ENCODE measurements at regions not wholly inside any gene's neighbourhood (a gene's known extent, or its start where the extent isn't known, plus 50 kb on each side); places are given as distances from the start of the nearest gene placed in this dataset.

DNA sequence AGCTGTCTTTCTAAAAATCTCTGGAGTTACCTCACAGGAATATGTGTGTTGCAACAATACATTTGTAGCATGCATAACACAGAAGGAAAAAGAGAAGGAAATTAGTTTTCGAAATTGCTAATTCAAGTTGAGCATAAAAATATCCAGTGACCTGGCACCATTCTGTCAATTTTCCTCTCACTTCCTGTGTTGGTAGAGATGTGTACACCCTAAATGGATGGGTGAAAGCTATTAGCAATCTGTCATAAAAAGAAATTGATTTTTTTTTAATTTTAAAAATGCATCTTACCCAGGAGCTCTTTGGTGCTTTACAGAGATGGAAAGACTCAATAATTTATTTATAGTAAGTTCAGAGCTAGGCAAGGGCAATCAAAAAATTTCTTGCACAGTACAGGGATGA lies 333.3 kb upstream of the TMEM229A start:
- no peaks in the 10 kb centered on the region for H3K4me1 ChIP-seq
- no peak overlapping the region for H3K4me3 ChIP-seq (ENCODE audit: low read depth, low read length)
- Mint-ChIP-seq H3K27ac (ENCODE audit: unreplicated experiment) (no peak overlapping the region), H3K36me3 (ENCODE audit: insufficient read depth, unreplicated experiment) (no peaks in the 10 kb centered on the region), H3K9me3 (ENCODE audit: unreplicated experiment) (no peaks in the 10 kb centered on the region), H3K4me3 (ENCODE audit: unreplicated experiment) (no peak overlapping the region), H3K27me3 (ENCODE audit: insufficient read depth, unreplicated experiment) (peaks cover 6% of the 10 kb centered on the region), H3K4me1 (ENCODE audit: low read depth, unreplicated experiment) (no peaks in the 10 kb centered on the region)
- POLR2A ChIA-PET, result no interaction called here
- H3K36me3 ChIP-seq (ENCODE audit: control insufficient read depth, insufficient read depth, low read length), result no peaks in the 10 kb centered on the region
- no TSS peak for BruUV-seq (replicated peaks)
- no peak for TF ChIP-seq CTCF (IDR thresholded peaks at IDR 0.05; ENCODE audit: insufficient read depth in 1 of 2, low read depth in 1 of 2, low read length in 1 of 2, severe bottlenecking in 1 of 2, unreplicated experiment in 1 of 2)
- intact Hi-C loops (cut with micrococcal nuclease; ENCODE audit: unreplicated experiment), result no loop called here
- H3K9me3 ChIP-seq, result no peaks in the 10 kb centered on the region
- no peak for DNase-seq
- no peaks in the 10 kb centered on the region for H3K27me3 ChIP-seq (replicated peaks; ENCODE audit: control insufficient read depth, insufficient read depth, low read length)
- CTCF ChIA-PET, result no interaction called here

DNA sequence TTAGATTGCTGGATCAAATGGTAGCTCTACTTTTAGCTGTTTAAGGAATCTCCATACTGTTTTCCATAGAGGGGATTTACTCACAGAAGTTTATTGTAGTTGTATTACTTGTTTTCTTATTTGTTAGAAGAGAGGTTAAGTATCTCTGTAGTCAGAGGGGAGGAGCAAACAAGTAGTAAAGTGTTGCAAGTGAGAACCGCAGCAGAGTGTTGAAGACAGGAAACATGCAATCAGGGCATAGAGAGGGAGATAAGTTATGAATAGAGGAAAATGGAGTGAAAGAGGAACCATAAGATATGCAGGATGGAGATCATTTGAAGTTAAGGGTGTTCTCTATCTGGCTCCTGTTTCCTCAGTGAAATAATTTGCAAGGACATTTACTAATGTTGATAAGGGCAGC lies 331.4 kb upstream of the TMEM229A start:
- Histone ChIP-seq H3K4me3 (ENCODE audit: low read depth, low read length) (no peak overlapping the region), H3K4me1 (no peaks in the 10 kb centered on the region), H3K36me3 (ENCODE audit: control insufficient read depth, insufficient read depth, low read length) (no peaks in the 10 kb centered on the region), H3K27me3 (replicated peaks; ENCODE audit: control insufficient read depth, insufficient read depth, low read length) (no peaks in the 10 kb centered on the region), H3K9me3 (no peaks in the 10 kb centered on the region)
- Mint-ChIP-seq H3K27ac (ENCODE audit: unreplicated experiment) (no peak overlapping the region), H3K4me1 (ENCODE audit: low read depth, unreplicated experiment) (no peaks in the 10 kb centered on the region), H3K27me3 (ENCODE audit: insufficient read depth, unreplicated experiment) (peaks cover 6% of the 10 kb centered on the region), H3K36me3 (ENCODE audit: insufficient read depth, unreplicated experiment) (no peaks in the 10 kb centered on the region), H3K9me3 (ENCODE audit: unreplicated experiment) (no peaks in the 10 kb centered on the region), H3K4me3 (ENCODE audit: unreplicated experiment) (no peak overlapping the region)
- BruUV-seq (replicated peaks), result no TSS peak
- intact Hi-C loops (cut with micrococcal nuclease; ENCODE audit: unreplicated experiment), result no loop called here
- POLR2A ChIA-PET, result no interaction called here
- DNase-seq, result no peak
- TF ChIP-seq CTCF (IDR thresholded peaks at IDR 0.05; ENCODE audit: insufficient read depth in 1 of 2, low read depth in 1 of 2, low read length in 1 of 2, severe bottlenecking in 1 of 2, unreplicated experiment in 1 of 2), result no peak
- CTCF ChIA-PET, result no interaction called here

DNA sequence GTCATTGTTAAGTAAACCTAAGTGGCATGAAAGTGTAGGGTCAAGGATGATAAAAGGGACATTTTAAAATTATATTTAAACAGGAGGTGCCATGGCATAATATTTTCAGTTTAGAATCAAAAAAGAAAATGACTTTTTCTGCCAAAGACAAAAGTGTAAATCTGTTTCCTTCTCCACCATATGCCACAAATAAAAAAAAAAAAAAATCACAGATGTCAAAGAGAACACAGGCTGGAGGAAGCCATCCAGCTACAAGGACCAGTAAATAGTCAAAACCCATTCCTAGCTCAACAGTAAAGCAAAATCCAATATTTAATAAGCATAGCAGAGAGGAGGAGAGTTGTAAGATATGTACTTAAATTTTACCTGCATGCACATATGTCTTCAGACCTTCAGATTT lies 321.3 kb upstream of the TMEM229A start:
- BruUV-seq (replicated peaks), result no TSS peak
- no peaks in the 10 kb centered on the region for H3K9me3 Mint-ChIP-seq (ENCODE audit: unreplicated experiment)
- no peak overlapping the region for H3K4me3 ChIP-seq (ENCODE audit: low read depth, low read length)
- no peaks in the 10 kb centered on the region for H3K36me3 ChIP-seq (ENCODE audit: control insufficient read depth, insufficient read depth, low read length)
- H3K4me1 ChIP-seq, result no peaks in the 10 kb centered on the region
- TF ChIP-seq CTCF (IDR thresholded peaks at IDR 0.05; ENCODE audit: insufficient read depth in 1 of 2, low read depth in 1 of 2, low read length in 1 of 2, severe bottlenecking in 1 of 2, unreplicated experiment in 1 of 2), result no peak
- DNase-seq, result no peak
- H3K4me1 Mint-ChIP-seq (ENCODE audit: low read depth, unreplicated experiment), result no peaks in the 10 kb centered on the region
- POLR2A ChIA-PET, result no interaction called here
- H3K4me3 Mint-ChIP-seq (ENCODE audit: unreplicated experiment), result no peak overlapping the region
- CTCF ChIA-PET, result no interaction called here
- H3K27ac Mint-ChIP-seq (ENCODE audit: unreplicated experiment), result no peak overlapping the region
- H3K27me3 ChIP-seq (replicated peaks; ENCODE audit: control insufficient read depth, insufficient read depth, low read length), result no peaks in the 10 kb centered on the region
- no peaks in the 10 kb centered on the region for H3K9me3 ChIP-seq
- intact Hi-C loops (cut with micrococcal nuclease; ENCODE audit: unreplicated experiment), result no loop called here
- H3K27me3 Mint-ChIP-seq (ENCODE audit: insufficient read depth, unreplicated experiment), result peaks cover 2% of the 10 kb centered on the region
- no peaks in the 10 kb centered on the region for H3K36me3 Mint-ChIP-seq (ENCODE audit: insufficient read depth, unreplicated experiment)

All from Caco-2 (cell line).